Ishikawa (cell line): ENCODE measurements at regions not wholly inside any gene's neighbourhood (a gene's known extent, or its start where the extent isn't known, plus 50 kb on each side); places are given as distances from the start of the nearest gene placed in this dataset.

Experiments
- CREB1 ChIP-seq: IDR thresholded peaks from 2 replicates; pipeline ENCODE4 v1.6.1; 2012; ENCODE audit warnings: low read depth
- EGR1 ChIP-seq: IDR thresholded peaks from 2 replicates; pipeline ENCODE4 v1.6.1; 2012
- EP300 ChIP-seq: IDR thresholded peaks from 2 replicates; pipeline ENCODE4 v1.6.1; 2012; ENCODE audit warnings: borderline replicate concordance
- RAD21 ChIP-seq: IDR thresholded peaks from 2 replicates; pipeline ENCODE4 v1.6.1; 2012; ENCODE audit warnings: low read depth
- REST ChIP-seq: IDR thresholded peaks from 2 replicates; pipeline ENCODE4 v1.6.1; 2012; ENCODE audit warnings: low read depth, mild to moderate bottlenecking

- TF ChIP-seq REST (no peak), RAD21 (0 out of 2 replicates have a peak, but pooled peaks have one; percentile 9), CREB1 (no peak), EP300 (no peak), EGR1 (no peak)
Measured at GRCh38 chr4:43763029-43763610, 685.5 kb downstream of the KCTD8 start.
